SW480 (cell line): ENCODE measurements at regions not wholly inside any gene's neighbourhood (a gene's known extent, or its start where the extent isn't known, plus 50 kb on each side); places are given as distances from the start of the nearest gene placed in this dataset.

Experiments used
- DNase-seq: peaks from one replicate; pipeline ENCODE4 v3.0.0-alpha.2; 2016; ENCODE audit warnings: low spot score

DNA sequence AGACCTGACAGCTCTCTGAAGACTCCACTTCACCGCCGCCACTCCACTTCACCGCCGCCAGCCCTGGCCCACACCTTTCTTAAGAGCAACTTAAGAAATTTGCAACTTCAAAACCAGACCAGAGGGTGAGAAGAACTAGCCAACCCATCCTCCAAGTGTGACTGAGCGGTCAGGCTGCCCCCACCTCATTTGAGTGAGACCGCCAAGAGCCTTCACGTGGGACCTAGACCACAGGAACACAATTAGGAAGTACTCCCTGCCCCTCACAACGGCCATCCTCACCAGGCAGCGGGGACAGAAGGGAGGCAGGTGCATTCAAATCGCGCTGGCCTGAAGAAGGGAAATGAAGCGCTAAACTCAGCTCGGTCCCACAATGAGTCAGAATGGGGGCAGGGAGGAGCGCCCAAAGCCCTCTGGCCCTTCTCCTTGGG lies 156.8 kb upstream of the BCL6 start:
- DNase-seq: no peak

DNA sequence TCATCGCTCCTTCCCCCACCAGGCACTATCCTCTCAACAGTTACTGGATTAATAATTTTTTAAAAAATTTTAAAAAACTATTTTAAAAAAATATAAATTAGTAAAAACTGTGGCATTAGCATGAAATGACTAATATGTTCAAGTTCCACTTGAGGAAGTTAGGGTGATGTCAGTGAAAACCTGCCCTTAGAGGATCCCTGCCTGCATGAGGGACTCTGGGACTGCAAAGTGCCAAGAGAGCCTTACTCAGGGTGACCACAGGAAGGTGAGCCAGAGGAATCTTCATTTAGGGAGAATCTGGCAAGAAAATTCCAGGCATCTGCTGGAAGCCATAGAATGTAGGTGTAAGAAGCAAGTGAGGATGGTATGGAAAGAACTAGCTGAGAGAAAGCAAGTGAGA lies 157.7 kb upstream of the BCL6 start:
- no peak for DNase-seq

GRCh38 chr3:187903697-187904096 lies 158.4 kb upstream of the BCL6 start:
- no peak for DNase-seq

DNA sequence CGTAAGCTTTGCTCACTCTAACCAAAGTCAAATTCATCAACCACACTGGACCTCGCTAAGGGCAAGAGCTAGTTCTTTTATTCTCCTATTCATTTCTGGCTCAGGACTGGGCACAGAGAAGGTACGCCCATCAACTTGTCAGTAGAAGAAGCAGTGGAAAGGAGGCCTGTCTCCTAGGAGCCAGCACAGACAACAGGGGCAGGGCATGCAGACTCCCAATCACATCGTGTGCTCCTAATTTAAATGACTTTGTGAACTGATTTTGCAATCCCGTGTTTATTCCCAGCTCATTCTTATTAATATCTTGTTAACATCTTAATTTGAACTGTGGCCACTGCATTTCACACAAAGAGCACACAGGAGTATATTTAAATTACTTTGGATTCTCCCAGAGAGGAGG lies 161.1 kb upstream of the BCL6 start:
- DNase-seq: no peak

DNA sequence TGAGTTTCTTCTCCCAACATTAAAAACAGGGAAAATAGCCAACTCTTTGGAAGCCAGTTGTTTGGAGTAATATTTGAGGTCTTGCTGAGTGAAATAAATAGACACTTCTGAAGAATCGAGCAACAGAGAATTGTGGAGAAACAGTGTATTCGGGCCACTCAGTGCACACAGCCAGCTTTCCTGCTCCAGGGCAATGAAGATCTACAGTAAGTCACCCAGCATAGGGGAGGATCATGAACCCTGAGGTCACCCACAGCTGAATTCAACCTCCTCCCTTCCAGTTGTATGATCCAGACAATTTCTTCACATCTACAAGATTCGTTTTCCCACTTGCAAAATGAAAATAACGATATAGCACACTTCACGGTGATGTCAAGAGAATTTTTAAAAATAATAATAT lies 161.7 kb upstream of the BCL6 start:
- DNase-seq: no peak

GRCh38 chr3:187909866-187910265 lies 164.6 kb upstream of the BCL6 start:
- DNase-seq: no peak

DNA sequence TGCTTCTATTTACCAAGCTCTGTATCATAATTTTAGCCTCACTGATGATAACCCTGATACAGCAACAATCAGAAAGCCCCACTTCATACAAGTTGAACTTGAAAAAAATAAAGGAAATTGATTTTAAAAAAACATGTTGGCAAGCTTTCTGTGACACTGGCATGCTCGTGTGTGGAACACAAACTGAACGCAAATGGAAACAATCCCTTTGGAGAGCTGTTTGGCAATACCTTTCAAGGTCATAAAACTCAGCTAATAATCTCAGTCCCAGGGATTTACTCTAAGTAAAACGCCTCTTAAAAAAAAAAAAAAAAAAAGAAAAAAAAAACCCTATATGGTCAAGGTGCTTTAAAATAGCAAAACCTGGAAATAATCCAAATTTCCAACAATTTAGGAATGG lies 166.7 kb upstream of the BCL6 start:
- DNase-seq: no peak

- peak; percentile 34 for DNase-seq
Measured at GRCh38 chr3:187913617-187914033, 168.4 kb upstream of the BCL6 start.

GRCh38 chr3:187914231-187914630 lies 169.0 kb upstream of the BCL6 start:
- no peak for DNase-seq

DNA sequence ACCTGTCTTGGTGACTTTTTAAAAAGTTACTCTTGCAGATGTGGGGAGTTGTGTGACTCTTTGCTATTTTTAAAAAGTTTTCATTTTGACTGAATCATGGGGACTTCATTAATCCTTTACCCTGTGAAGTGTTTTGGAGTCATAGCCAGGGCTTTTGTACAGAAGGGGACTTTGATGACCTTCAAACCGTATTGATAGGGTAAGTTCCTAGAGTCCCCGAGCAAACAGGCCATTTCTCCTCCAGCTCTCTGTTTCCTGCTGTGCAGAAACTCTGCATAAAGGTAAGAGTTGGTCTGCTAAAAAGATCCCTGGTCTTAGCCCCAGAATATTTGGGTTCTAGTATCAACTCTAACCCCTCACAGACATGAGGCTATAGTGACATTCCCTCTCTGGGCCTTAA lies 170.8 kb upstream of the BCL6 start:
- no peak for DNase-seq

GRCh38 chr3:187918081-187918644 lies 172.9 kb upstream of the BCL6 start:
- DNase-seq: no peak

DNA sequence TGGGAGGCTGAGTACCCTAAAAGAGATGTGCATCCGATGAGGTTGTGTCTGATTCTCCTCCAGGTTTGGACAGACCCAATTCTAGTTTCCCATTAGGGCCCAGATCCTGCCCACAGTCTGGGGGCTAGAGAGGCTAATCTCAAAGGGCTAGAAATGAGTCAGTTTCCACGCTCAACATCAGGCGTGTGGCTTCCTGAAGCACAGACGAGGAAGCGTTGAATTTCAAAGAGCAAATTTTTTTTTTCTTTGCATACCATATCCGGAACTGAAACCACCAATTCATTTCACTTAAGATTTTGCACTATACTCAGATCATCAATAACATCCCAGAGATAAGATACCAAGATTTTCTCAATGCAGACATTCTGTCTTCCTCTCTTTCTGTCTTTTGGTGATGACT lies 173.8 kb upstream of the BCL6 start:
- no peak for DNase-seq

DNA sequence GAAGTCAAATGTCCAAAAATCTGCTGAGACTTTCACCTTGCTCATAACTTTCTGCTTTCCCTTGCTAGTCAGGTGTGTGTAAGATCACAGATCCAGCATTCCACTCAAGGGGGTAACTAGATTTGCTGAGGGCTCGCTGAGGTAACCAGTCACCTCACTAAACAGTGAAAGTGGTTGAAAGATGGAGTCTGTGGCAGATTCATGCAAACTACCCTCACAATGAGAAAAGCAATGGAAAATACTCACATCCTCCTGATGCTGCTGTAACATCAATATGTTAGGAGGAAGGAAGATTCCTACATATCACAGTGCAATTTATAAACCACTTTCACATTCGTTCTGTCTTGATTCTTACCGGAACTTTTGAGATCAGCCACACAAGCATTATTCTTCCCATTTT lies 174.3 kb upstream of the BCL6 start:
- no peak for DNase-seq

GRCh38 chr3:187920030-187920429 lies 174.8 kb upstream of the BCL6 start:
- DNase-seq: no peak

GRCh38 chr3:187920913-187921312 lies 175.6 kb upstream of the BCL6 start:
- DNase-seq: no peak

DNA sequence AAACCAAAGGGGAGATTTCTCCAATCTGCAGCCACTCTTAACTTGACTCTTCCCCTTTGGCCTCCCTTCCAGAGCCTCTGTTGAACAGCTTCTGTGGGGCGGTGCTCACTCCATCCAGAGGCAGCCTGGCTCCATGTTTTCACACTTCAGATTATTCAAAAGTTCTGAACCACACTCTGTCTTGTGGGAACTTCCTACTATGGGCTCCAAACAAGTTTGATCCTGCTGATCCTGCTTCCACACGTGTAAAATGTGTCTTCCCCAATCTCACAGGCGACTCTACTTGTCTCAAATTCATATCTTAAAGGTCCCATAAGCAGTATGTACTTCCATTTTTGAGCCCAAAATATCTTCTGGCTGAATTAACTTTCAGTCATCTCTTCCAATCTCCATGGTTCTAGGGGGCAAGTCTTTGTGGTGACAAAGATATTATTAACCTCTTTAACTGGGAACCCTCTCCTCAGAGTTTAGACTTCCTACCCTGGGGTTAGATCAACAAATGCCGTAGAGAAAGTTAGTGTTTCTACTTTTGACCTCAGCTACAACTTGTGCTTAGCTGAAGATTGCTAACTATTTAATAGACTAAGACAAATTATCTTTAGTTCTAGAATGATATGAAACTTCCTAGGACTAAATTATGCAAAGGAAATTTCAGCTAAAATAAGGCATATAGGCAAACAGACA lies 176.3 kb upstream of the BCL6 start:
- no peak for DNase-seq

DNA sequence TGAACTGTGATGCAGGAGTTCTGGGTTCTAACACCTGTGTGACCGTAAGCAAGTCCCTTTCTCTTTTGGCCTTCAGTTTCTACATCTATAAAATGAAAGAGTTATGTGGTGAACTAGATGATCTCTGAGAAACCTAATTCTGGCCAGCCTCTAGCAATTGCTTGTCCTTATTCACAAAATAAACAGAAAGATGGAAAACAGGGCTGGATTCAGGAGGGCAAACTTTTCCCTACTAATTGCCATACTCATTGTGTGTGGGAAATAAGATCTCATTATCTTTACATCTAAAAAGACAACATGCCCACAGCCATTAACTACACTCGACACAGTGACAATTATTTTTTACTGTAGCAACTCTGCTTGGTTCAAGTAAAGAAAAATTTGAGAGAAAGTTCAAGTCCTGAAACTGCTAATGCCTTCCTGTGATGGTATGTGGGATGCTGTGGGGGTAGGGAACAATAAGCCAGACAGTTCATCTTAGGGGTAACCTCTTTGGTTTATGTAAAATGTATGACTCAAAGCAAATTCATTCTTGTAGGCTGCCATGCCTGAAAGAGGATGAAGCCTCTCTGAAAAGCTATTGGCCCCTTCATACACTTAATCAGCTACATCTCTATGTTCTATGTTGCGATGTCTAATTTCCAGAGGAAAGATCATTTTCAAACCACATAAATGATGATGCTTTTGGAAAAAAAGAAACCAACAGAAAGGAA lies 177.6 kb upstream of the BCL6 start:
- DNase-seq: no peak

DNA sequence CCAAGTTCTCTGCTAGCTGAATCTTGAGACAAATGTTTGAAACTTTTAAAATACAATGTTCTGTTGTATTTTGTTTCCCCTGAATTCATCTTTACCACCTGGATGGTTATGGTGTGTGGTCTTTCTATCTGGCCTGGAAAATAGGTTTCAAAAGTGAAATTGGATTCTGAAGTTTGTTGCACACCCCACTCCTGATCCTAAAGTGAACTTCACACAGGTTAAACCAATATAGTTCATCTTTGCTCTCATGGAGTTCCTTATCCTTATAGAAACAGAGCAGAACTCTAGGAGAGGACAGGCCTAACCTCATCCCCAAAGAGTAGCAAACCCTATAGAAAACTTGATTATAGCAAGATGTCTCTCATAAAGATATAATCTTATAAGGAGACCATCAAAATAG lies 179.4 kb upstream of the BCL6 start:
- no peak for DNase-seq

DNA sequence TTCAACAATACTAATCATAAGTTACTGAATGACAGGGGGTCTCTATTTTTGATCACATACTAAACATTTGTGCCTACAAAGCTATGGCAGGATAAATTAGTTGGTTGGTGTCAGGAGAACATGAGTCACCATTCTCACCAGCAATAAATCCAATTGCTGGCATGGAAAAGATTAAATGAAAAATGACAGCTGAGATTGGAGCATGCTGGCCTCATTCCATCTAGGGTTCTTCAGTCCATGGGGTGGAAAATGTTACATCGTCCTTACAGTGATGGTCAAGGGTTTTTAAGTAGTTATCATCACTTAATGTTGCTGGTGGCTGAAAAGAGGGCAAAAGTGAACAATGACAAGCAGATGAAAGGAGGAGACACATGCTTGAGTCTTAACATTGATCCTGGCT lies 180.1 kb upstream of the BCL6 start:
- no peak for DNase-seq

DNA sequence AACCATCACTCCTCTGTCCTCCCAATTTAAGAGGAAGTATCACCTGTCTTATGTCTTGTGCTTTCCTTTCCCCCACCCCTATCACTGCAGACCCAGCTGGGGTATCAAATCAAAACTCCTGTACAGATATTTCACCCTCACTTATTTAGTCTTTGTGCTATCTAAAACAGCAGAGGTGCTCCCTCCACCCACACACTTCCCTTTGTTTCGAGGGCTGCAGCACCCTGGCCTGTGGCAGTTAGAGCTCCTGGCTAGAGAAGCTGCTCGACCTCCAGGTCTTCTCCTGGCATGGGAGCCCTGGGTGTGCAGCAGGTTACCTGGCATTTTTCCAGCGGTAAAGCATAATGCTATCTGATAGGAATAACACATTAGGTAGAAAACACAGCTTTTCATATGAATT lies 181.4 kb upstream of the BCL6 start:
- no peak for DNase-seq

DNA sequence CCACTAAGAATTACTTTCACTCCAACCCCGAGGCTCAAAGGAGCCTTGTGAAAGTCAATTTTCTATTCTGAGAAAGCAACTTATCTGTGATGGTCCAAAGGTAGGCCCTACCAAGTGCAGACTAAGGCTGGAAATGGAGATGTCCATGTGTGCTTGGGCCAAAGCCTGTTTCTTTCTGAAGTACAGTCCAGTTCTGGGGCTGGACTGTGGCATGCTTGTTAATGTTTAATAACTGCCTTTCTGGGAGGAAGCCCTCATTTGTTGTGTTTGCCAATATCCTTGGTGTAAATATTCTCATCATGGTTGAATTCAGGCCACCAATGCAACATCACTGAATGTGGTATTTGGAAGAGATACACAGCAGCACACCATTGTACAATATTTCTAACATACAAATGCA lies 182.3 kb upstream of the BCL6 start:
- no peak for DNase-seq

- no peak for DNase-seq
Measured at GRCh38 chr3:187929112-187929816, 184.0 kb upstream of the BCL6 start.

DNA sequence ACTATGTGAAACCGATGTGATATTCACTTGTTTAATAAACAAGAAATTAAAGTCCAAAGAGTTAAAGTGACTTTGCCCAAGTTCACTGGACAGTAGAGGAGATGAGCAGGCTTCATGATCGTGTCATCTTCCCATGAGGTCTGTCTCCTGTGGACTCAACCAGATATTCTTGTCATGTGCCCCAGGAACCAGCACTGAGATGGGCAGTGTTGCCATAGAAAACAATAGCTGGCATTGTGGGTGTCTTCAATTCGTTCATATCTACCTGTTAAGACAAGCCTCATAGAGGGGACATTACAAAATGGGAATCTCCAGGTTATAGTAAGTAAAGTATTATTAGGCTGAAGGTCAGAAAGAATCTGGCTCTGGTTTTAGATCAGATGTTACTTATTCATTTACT lies 184.8 kb upstream of the BCL6 start:
- DNase-seq: no peak
